K562 (cell line): ENCODE measurements at regions not wholly inside any gene's neighbourhood (a gene's known extent, or its start where the extent isn't known, plus 50 kb on each side); places are given as distances from the start of the nearest gene placed in this dataset.

Experiments used
- ATAC-seq: fragments of 200-7000 bp; cut with Tn5 transposase; 3 replicates; pipeline ENCODE4 v1.9.1; 2020; ENCODE audit warnings: moderate library complexity
- BruUV-seq: library from RNA; stranded (reverse); fragments of 400-500 nt; replicated peaks from 2 replicates; lab custom pipeline; 2021; lab: Mats Ljungman, UMichigan
- CTCF ChIA-PET: fragments of 300-600 bp; formaldehyde crosslinking; extraction: SDS; loops from one replicate; lab custom pipeline; 2021; ENCODE audit warnings: low intra/inter-chr PET ratio; lab: Yijun Ruan, JAX
- POLR2A ChIA-PET: fragments of 300-600, 350-650 bp; sonication (Branson Sonifier 250); formaldehyde crosslinking; extraction: SDS; loops from one replicate; lab custom pipeline; 2021; ENCODE audit warnings: antibody characterized with exemption, inconsistent platforms; lab: Yijun Ruan, JAX
- DNase-seq, 4 experiments: peaks; one replicate each; pipeline versions ENCODE4 v3.0.0 to v3.0.0-alpha.2; 2011 to 2018; ENCODE audit warnings: low spot score in 3 of 4, mixed read lengths in 3 of 4; ENCODE audit errors: extremely low read depth in 1 of 4
- FAIRE-seq: peaks from 2 replicates; lab custom pipeline; 2011; peaks lifted over from hg19 to GRCh38; lab: Jason Lieb, UNC
- H2AFZ ChIP-seq: 2 replicates; pipeline ENCODE4 v1.6.0; 2011; ENCODE audit warnings: low read depth, low read length, control low read depth, inconsistent platforms
- H3K27ac ChIP-seq: fragments of 200-600 bp; 3 replicates; pipeline ENCODE4 v1.8.0; 2011; ENCODE audit warnings: low read depth, mild to moderate bottlenecking, control low read depth, inconsistent platforms, low read length, moderate library complexity, mixed read lengths; ENCODE audit errors: extremely low read depth
- H3K27me3 ChIP-seq, 2 experiments: fragments of 300-600 bp in 1 of 2; 2 replicates in 1 of 2; 3 replicates in 1 of 2; pipeline versions ENCODE4 v1.6.0 to v1.8.0; 2011; ENCODE audit warnings: inconsistent platforms in 2 of 2, low read length in 2 of 2, mild to moderate bottlenecking in 1 of 2, mixed read lengths in 1 of 2, moderate library complexity in 1 of 2; ENCODE audit not compliant: control insufficient read depth in 2 of 2, insufficient read depth in 2 of 2
- H3K36me3 ChIP-seq: fragments of 300-600 bp; 3 replicates; pipeline ENCODE4 v1.8.0; 2011; ENCODE audit warnings: mild to moderate bottlenecking, low read length, inconsistent platforms; ENCODE audit not compliant: control insufficient read depth, insufficient read depth
- H3K4me1 ChIP-seq, 2 experiments: fragments of 200-600 bp in 1 of 2; replicated peaks in 1 of 2; 2 replicates in 1 of 2; 3 replicates in 1 of 2; pipeline versions ENCODE4 v1.5.1 to v1.8.0; 2011; ENCODE audit warnings: inconsistent platforms in 2 of 2, low read length in 2 of 2, mild to moderate bottlenecking in 1 of 2, mixed read lengths in 1 of 2, moderate library complexity in 1 of 2; ENCODE audit not compliant: control insufficient read depth in 2 of 2, insufficient read depth in 2 of 2
- H3K4me2 ChIP-seq: 2 replicates; pipeline ENCODE4 v1.6.1; 2011; ENCODE audit warnings: low read length, control low read depth, inconsistent platforms, mixed read lengths; ENCODE audit not compliant: insufficient read depth
- H3K4me3 ChIP-seq: fragments of 200-600 bp; sonication (generic), shearing (Covaris generic); 2 replicates; pipeline ENCODE4 v1.5.1; 2016; ENCODE audit warnings: control low read depth, inconsistent platforms
- H3K79me2 ChIP-seq: fragments of 200-600 bp; 3 replicates; pipeline ENCODE4 v1.8.0; 2011; ENCODE audit warnings: low read length, inconsistent platforms; ENCODE audit not compliant: control insufficient read depth, insufficient read depth
- H3K9ac ChIP-seq, 2 experiments: 2 replicates each; pipeline versions ENCODE4 v1.6.0 to v1.6.1; 2011; ENCODE audit warnings: low read depth in 2 of 2, low read length in 2 of 2, control low read depth in 1 of 2, inconsistent platforms in 1 of 2, mild to moderate bottlenecking in 1 of 2, mixed read lengths in 1 of 2; ENCODE audit not compliant: insufficient read depth in 1 of 2
- H3K9me1 ChIP-seq: one replicate; pipeline ENCODE4 v1.6.0; 2011; ENCODE audit warnings: inconsistent platforms, mild to moderate bottlenecking, low read length, moderate library complexity; ENCODE audit not compliant: control insufficient read depth, insufficient read depth
- H3K9me3 ChIP-seq: replicated peaks from 2 replicates; pipeline ENCODE4 v1.5.1; 2011; ENCODE audit warnings: low read depth, low read length, inconsistent platforms; ENCODE audit not compliant: control insufficient read depth, insufficient read depth
- H4K20me1 ChIP-seq: replicated peaks from 2 replicates; pipeline ENCODE4 v1.6.1; 2011; ENCODE audit warnings: low read length, inconsistent platforms, mixed read lengths; ENCODE audit not compliant: control insufficient read depth, insufficient read depth
- HMG20B ChIP-seq: fragments of 250-450 bp; sonication (Bioruptor Pico); IDR thresholded peaks from 2 replicates; pipeline ENCODE4 v1.5.0; 2021; ENCODE audit warnings: mild to moderate bottlenecking
- KLF10 ChIP-seq: fragments of 250-450 bp; sonication (Bioruptor Pico); IDR thresholded peaks from 2 replicates; pipeline ENCODE4 v1.6.1; 2021; ENCODE audit warnings: matching md5 sums
- NFRKB ChIP-seq: fragments of 450-650 bp; IDR thresholded peaks from 2 replicates; pipeline ENCODE4 v1.6.1; 2016; ENCODE audit warnings: low read depth
- ZNF766 ChIP-seq: fragments of 200-800 bp; sonication (Bioruptor generic); conservative IDR thresholded peaks from 2 replicates; pipeline ENCODE4 v1.6.1; 2016; ENCODE audit warnings: missing genetic modification characterization, missing compliant biosample characterization
- WGBS: fragments of 100-300 bp; shearing (Covaris generic); methylation state at CpG from one replicate; pipeline ENCODE4 v1.1.6; 2016; ENCODE audit warnings: low coverage, mixed read lengths; ENCODE audit not compliant: insufficient coverage; ENCODE audit errors: missing lambda C conversion rate; 5-methylcytosine and 5-hydroxymethylcytosine counted together
- in situ Hi-C: fragments of 300-500 bp; cut with MboI; formaldehyde crosslinking; loops from 4 replicates; pipeline ENCODE4 v1.15.0; 2018; ENCODE audit warnings: inconsistent platforms, mixed read lengths
- intact Hi-C: fragments of 100-400 bp; cut with micrococcal nuclease; formaldehyde crosslinking; loops from 2 replicates; pipeline ENCODE4 v1.14.2; 2022
- TF ChIP-seq, protein P1 (sequence below), 2 experiments: fragments of 450-650 bp; IDR thresholded peaks; 2 replicates each; pipeline ENCODE4 v1.6.1; 2018; ENCODE audit warnings: mild to moderate bottlenecking in 2 of 2, low read depth in 1 of 2; ENCODE audit not compliant: partially characterized antibody in 2 of 2

DNA sequence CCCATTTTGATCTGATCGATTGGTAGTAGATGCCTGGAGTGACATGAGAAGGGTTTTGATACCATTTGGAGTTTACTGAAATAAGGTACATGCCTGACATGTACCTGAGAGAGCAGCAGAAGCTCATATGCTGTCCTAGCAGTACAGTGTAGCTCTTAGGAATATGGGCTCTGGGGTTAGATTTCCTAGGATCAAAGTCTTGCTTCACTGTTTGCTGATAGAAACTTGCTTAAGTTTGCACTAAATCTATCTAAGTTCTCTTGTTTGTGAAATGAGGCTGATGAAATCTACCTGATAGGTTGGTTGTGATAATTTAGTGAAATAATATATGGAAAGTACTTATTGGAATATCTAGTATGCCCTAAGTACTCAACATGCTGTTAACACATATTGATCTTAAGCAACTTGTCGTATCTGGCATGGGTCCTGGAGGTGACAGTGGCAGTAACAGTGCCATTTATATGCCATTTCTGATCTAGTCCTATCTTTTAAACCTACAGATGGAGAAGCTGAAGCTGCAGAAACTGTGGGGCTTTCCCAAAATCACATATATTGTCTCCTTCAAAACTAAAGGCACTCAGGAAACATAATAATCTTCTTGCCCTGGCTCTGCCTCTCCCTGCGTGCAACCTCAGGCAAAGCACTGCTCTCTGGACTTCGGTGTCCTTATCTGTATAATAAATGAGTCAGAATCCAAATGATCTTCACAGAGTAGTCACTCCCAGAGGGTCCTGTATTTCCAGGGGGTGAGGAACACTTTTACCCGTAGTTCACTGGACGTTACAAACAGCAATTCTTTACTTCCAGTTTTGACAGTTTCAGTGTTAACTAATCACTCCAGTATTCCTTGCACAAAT lies 223.6 kb upstream of the SETMAR start:
- H3K9ac ChIP-seq: no peak overlapping the region
- no peak overlapping the region for H3K4me3 ChIP-seq
- ChIA-PET POLR2A (interaction anchor here (0.8 kb wide), 1 partner anchor 536 kb away, joined by 4 read pairs; no protein-coding TSS in a partner anchor), CTCF (no interaction called here)
- H3K79me2 ChIP-seq: no peaks in the 10 kb centered on the region
- ATAC-seq (no peak), DNase-seq (no peak), FAIRE-seq (no peak)
- H3K9me1 ChIP-seq: no peaks in the 10 kb centered on the region
- BruUV-seq: no TSS peak
- H4K20me1 ChIP-seq: no peaks in the 10 kb centered on the region
- H3K27ac ChIP-seq: no peak overlapping the region
- H3K27me3 ChIP-seq: no peaks in the 10 kb centered on the region
- intact Hi-C loops: no loop called here
- no peaks in the 10 kb centered on the region for H3K4me1 ChIP-seq
- no peak for TF ChIP-seq ZNF766 (CRISPR knock-in tag)
- no peak for TF ChIP-seq KLF10 (CRISPR knock-in tag)
- no peak for TF ChIP-seq HMG20B
- TF ChIP-seq NFRKB: no peak
- TF ChIP-seq, protein P1, sequence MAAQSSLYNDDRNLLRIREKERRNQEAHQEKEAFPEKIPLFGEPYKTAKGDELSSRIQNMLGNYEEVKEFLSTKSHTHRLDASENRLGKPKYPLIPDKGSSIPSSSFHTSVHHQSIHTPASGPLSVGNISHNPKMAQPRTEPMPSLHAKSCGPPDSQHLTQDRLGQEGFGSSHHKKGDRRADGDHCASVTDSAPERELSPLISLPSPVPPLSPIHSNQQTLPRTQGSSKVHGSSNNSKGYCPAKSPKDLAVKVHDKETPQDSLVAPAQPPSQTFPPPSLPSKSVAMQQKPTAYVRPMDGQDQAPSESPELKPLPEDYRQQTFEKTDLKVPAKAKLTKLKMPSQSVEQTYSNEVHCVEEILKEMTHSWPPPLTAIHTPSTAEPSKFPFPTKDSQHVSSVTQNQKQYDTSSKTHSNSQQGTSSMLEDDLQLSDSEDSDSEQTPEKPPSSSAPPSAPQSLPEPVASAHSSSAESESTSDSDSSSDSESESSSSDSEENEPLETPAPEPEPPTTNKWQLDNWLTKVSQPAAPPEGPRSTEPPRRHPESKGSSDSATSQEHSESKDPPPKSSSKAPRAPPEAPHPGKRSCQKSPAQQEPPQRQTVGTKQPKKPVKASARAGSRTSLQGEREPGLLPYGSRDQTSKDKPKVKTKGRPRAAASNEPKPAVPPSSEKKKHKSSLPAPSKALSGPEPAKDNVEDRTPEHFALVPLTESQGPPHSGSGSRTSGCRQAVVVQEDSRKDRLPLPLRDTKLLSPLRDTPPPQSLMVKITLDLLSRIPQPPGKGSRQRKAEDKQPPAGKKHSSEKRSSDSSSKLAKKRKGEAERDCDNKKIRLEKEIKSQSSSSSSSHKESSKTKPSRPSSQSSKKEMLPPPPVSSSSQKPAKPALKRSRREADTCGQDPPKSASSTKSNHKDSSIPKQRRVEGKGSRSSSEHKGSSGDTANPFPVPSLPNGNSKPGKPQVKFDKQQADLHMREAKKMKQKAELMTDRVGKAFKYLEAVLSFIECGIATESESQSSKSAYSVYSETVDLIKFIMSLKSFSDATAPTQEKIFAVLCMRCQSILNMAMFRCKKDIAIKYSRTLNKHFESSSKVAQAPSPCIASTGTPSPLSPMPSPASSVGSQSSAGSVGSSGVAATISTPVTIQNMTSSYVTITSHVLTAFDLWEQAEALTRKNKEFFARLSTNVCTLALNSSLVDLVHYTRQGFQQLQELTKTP (IDR thresholded peaks at IDR 0.05; ENCODE audit: low read depth in 1 of 2, partially characterized antibody in 2 of 2): no peak
- H3K4me2 ChIP-seq: no peak overlapping the region
- under 1% methylated on average over 6 of the region's 6 CpGs for WGBS
- H2AFZ ChIP-seq: no peak overlapping the region
- in situ Hi-C loops: no loop called here
- no peaks in the 10 kb centered on the region for H3K9me3 ChIP-seq
- no peaks in the 10 kb centered on the region for H3K36me3 ChIP-seq
